ENCODE measurements at regions not wholly inside any gene's neighbourhood (a gene's known extent, or its start where the extent isn't known, plus 50 kb on each side); places are given as distances from the start of the nearest gene placed in this dataset.

DNA sequence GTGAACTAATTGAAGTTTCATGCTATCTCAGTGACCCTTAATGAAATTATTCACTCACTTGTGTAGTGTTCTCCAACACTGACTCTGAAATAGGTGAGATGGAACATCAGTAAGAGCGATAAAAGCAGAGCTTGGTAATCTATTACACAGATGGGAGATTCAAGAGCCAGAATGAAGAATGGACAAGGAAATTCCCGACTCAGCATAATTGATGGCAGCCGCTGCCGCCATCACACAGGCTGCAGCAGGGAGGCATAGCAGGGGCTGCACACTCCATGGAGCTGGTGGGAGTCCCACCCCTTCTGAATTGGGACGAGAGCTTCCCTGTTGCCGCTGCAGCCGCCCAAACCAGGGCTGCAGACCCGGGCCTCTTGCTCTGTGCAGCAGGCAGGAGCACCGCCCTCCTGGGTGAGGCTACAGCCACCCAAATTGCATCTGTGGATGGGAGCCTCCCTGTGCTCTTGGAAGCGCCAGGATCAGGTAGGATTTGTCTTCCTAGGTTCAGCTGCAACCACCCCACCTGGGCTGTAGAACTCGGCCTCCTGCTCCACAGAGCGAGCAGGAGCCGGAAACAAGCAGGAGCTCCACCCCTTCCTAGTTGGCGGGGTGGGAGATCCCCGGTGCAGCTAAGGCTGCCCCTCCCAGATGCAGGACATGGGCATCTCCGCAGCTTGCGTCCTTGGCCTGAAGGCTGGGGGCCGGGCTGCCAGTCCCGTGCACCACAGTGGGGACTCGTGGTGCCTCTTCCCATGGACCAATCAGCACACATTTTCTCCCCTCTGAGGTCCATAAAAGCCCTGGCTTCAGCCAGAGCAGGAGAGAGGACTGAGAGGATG lies 535.1 kb upstream of the LUZP2 start:
- TF ChIP-seq, protein P1, sequence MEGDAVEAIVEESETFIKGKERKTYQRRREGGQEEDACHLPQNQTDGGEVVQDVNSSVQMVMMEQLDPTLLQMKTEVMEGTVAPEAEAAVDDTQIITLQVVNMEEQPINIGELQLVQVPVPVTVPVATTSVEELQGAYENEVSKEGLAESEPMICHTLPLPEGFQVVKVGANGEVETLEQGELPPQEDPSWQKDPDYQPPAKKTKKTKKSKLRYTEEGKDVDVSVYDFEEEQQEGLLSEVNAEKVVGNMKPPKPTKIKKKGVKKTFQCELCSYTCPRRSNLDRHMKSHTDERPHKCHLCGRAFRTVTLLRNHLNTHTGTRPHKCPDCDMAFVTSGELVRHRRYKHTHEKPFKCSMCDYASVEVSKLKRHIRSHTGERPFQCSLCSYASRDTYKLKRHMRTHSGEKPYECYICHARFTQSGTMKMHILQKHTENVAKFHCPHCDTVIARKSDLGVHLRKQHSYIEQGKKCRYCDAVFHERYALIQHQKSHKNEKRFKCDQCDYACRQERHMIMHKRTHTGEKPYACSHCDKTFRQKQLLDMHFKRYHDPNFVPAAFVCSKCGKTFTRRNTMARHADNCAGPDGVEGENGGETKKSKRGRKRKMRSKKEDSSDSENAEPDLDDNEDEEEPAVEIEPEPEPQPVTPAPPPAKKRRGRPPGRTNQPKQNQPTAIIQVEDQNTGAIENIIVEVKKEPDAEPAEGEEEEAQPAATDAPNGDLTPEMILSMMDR (IDR thresholded peaks at IDR 0.05) = no peak
- TF ChIP-seq POLR2A (IDR thresholded peaks at IDR 0.05) (no peak), EP300 (IDR thresholded peaks at IDR 0.05) (no peak), POLR2AphosphoS5 (IDR thresholded peaks at IDR 0.05) (no peak)

All from suprapubic skin (tissue), 4 donors.